Neutrophil (primary cell): ENCODE measurements at regions not wholly inside any gene's neighbourhood (a gene's known extent, or its start where the extent isn't known, plus 50 kb on each side); places are given as distances from the start of the nearest gene placed in this dataset.

Source experiments
- H3K27ac ChIP-seq: fragments of 200-600 bp; sonication (generic); 2 replicates; pipeline ENCODE4 v1.5.1; 2016; ENCODE audit warnings: mild to moderate bottlenecking, moderate library complexity
- H3K27me3 ChIP-seq: fragments of 200-600 bp; sonication (generic); 2 replicates; pipeline ENCODE4 v1.6.0; 2016; ENCODE audit warnings: mild to moderate bottlenecking
- H3K36me3 ChIP-seq: fragments of 200-600 bp; sonication (generic); 2 replicates; pipeline ENCODE4 v1.5.1; 2017
- H3K4me1 ChIP-seq, 2 experiments: fragments of 200-600 bp in 1 of 2; sonication (generic) in 1 of 2; 1 replicate in 1 of 2; 2 replicates in 1 of 2; pipeline versions ENCODE4 v1.5.1 to v1.6.1; 2013 to 2016; ENCODE audit warnings: low read depth in 1 of 2, low read length in 1 of 2, mild to moderate bottlenecking in 1 of 2, moderate library complexity in 1 of 2; ENCODE audit not compliant: control insufficient read depth in 1 of 2, insufficient read depth in 1 of 2
- H3K4me3 ChIP-seq, 2 experiments: fragments of 200-600 bp in 1 of 2; sonication (generic) in 1 of 2; 1 replicate in 1 of 2; 2 replicates in 1 of 2; pipeline ENCODE4 v1.5.1; 2013 to 2016; ENCODE audit warnings: low read depth in 1 of 2, low read length in 1 of 2, mild to moderate bottlenecking in 1 of 2, moderate library complexity in 1 of 2
- H3K9me3 ChIP-seq: fragments of 200-600 bp; sonication (generic); 2 replicates; pipeline ENCODE4 v1.5.1; 2016
- CTCF ChIP-seq: fragments of 200-600 bp; sonication (generic); IDR thresholded peaks from 2 replicates; pipeline ENCODE4 v1.5.1; 2016; ENCODE audit warnings: antibody characterized with exemption

DNA sequence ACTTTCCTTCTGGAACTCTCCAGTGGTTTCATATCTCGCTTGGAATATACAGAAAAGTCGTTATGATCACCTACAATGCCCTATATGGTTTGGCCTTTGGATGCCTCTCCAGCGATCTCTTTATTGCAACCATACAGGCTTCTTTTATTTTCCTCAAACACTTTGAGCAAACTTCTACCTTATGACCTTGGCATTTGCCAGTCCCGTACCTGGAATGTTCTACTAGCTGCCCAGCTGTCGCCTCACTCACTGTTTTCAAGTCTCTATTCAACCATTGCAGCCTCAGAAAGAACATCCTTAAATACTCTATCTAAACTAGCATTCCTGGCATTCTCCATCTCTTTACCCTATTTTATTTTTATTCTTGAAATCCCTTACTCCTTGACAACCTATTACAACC is 50.4 kb upstream of the NEDD9 start:
- TF ChIP-seq CTCF: no peak
- H3K27me3 ChIP-seq: no peaks in the 10 kb centered on the region
- no peak overlapping the region for H3K27ac ChIP-seq
- H3K4me1 ChIP-seq: no peaks in the 10 kb centered on the region
- no peak overlapping the region for H3K4me3 ChIP-seq
- H3K9me3 ChIP-seq: no peaks in the 10 kb centered on the region
- H3K36me3 ChIP-seq: peaks cover 32% of the 10 kb centered on the region
